Pulmonary artery endothelial cell (primary cell): ENCODE measurements at regions not wholly inside any gene's neighbourhood (a gene's known extent, or its start where the extent isn't known, plus 50 kb on each side); places are given as distances from the start of the nearest gene placed in this dataset.
A peak's percentile ranks its signal among the peaks of the same experiment; 100 is the strongest.

Experiments
- DNase-seq: peaks from one replicate; pipeline ENCODE4 v3.0.0-alpha.2; 2011; ENCODE audit warnings: low read depth, low spot score

DNA sequence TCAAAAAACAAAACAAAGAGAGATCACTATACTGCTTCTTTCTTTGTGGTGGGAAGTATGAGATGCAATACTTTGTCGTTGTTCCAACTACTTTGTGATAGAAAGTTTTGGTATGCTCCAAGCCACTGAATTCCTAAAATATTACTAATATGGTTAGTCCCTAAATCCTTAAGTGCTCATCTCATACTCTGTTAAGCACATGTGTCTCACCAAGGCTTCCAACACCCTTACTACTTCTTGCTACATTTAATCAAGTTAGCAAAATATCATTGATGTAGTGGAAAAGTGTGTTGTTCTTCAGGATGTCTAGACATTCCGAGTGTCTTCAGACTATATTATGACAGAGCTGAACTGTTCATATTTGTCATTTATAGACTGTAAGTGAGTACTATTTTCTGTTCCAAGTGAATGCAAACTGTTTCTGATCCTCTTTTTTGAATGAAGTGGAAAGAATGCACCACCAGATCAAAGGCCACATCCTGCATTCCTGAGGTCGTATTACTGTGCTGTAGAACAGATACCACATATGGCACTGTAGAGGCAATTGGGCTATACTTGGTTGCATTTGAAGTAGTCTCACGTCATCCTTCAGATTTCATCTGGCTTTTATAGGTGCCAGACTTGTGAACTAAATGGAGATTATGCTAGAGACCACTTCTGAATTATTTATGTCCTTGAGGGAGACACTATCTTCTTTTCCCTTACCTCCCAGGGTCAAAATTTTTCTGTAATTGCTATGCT is 298.4 kb upstream of the ZNF521 start:
- no peak for DNase-seq

DNA sequence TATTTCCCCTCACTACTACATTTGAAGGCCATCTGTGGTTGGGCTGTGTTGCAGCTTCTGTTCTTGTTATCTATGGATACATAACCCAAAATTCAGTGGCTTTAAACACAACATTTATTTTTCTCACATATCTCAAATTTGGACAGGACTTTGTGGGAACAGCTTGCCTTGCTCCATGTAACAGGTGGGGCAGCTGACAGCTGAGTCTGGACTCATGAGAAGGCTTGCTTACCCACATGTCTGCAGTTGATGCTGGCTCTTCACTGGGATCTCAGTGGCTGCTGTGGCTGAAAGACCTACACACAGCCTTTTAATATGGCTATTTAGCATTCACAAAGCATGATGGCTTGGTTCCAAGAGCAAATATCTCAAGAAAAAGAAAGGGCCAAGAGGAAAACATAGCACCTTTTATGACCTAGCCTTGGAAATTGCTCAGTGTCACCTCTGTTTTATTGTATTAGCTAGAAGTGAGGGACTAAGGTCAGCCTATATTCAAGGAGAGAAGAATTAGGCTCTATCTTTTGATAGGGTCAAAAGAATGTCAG is 296.8 kb upstream of the ZNF521 start:
- no peak for DNase-seq

DNA sequence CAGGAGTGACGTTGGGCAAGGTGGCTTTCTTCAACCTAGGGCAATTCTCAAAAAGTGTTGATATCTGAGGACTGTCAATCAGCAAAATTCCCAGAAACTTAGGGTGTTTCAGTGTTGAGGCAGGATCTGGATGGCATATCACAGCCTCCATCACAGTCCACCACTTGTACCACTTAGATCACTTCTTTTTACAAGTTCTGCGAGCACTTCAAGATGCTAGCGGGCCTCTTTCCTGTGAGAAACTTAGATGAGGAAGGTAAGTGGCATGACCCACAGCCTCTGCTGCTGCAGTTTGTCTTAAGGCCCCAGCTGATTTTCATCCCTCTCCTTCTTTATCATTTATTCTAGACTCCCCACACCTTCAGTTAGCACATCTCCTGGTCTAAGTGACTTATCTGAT is 295.4 kb upstream of the ZNF521 start:
- DNase-seq = no peak

DNA sequence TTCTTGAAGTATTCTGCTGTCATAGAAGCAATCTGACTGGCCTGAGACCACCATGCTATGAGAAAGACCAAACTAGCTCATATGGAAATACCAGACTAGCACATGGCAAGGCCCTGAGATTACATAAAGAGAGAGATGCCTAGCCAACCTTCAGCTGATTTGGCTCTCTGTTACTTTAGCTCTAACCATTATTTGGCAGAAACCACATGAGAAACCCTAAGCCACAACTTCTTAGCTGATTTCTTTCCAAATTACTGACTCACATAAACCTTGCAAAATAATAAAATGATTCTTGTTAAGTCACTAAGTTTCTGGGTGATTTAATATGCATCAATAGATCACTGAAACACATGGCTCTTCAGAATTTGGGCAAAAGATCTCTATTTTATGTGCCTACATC is 295.0 kb upstream of the ZNF521 start:
- no peak for DNase-seq

DNA sequence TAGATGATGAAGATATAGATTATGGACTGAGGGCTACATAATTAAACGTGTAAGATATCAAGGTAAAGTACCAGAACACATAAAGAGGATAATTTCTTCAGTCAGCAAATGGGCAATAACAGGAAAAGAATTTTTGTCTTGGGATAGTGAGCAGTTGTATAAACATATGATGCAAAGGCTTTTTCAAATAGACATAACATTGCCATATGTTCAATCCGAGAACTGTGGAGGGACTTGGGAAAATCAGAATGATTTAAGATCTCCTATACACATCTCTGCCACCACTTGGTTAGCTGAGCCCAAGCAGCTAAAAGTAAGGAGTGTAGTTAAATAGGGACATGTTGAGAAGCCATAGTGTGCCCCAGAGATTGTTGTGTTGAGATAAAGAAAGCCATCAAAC is 287.6 kb upstream of the ZNF521 start:
- DNase-seq = no peak

DNA sequence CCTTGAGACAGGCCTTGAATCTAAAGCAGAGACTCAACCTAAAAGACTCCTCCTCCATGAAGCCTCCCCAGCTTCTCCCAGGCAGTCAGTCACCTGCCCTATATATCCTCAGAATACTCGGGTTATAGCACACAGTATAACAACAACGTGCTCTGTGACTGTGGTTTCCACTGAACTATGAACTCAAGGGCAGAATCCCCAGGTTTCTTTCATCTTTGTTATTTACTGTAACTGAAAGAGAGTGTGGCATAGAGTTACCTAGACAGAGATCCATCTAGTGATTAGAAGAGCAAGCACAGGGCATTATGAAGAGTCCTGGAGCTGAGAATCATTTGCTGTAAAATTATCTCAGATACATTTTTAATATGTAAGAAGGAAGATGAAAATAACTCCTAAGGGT is 281.6 kb upstream of the ZNF521 start:
- DNase-seq = no peak

DNA sequence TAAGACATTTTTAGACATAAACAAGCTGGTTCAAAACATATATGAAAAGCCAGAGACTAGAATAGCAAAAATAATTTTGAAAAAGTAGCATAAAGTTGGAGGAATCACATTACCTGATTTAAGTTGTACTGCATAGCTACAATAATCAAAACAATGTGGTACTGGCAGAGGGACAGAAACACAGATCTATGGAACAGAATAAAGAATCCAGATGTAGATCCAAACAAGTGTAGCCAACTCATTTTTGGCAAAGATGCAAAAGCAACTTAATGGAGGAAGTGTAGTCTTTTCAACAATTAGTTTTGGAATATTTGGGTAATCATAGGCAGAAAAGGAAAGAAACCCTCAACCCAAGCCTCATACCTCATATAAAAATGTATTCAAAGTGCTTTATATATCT is 278.7 kb upstream of the ZNF521 start:
- DNase-seq = no peak

DNA sequence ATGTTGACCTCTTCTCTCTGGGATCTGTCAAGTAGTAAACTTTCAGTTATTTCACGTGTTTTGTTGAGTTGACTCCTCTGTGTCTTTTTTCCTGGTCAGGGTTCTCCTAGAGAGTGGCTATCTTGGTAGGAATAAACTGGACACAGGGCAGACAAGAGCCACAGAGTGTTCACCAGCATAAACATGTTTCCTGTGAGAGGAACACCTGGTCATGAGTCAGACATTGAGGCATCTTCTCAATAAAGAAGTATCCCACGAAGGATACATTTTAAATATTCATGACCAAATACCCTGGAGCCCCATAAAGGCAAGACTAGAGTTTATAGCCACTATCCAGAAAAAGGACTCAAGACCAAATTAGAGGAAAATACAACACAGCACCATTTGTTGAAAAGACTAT is 269.7 kb upstream of the ZNF521 start:
- DNase-seq = no peak

DNA sequence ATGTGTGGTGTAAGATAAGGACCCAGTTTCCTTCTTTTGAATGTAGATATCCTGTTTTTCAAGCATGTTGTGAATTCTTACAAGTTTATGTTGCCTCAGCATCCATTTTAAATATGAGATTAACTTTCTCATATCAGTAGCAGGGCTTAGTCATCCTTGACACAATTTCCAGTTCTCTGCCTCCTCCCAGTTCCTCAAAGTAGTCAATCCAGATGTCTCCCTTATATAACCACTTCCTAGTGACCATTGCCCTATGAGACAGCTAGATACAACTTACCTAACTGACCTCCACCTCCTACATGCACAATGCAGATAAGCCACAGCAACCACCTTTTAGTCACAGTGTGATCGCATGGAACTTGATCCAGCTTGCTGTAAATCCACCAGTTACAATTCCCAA is 269.2 kb upstream of the ZNF521 start:
- peak; percentile 7 for DNase-seq

DNA sequence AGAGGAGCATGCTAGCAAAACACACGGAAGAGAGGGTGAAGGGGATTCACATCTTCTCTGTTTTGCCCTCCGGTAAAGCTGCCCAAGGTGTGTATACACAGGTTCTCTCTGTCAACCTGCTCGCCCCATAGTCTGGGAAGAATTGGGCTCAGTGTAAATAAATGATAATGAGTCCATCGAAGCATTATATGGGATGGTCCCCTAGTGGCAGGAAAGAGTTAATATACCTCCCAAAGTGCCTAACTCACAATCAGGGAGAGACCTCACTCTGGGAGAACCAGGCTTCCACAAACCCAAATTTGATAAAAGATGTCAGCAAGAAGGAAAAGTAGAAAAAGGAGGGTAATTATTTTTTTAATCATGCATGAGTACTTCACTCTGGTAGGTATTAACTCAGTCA is 262.2 kb upstream of the ZNF521 start:
- DNase-seq = no peak

DNA sequence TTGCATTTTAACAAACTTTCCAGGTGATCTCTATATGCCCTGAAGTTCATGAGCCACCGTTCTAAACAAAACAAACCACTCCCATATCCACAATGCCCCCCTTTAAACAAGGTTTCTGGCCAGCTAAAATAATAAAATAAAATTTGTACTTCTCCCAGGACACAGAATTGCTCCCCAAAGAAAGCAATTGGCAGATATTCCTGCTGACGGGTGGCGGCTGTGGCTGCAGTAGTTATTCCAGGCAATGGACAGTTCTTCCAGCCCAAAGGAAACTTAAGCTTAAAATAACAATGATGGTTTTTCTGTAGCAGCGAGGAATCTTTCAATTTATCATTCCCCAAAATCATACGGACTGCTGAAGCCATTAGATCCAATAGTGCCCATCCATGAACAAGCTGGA is 260.5 kb upstream of the ZNF521 start:
- no peak for DNase-seq

DNA sequence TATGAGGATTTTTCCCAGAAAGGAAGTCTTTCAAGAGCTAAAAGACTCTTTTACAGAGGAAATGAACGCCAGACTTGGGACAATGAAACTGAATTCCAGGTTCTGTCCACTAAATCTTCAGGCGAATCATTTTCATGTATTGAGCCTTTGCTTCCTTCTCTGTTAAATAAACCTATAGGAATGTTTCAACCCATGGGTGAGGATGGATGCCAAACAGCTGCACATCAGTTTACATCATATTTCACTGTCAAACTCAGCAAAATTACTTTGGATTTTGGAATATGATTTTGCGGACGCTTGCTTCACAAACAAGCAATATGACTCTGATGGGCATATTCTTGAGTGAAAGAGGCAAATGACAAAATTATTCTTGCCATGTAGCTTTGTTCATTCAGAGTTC is 256.1 kb upstream of the ZNF521 start:
- DNase-seq = no peak

DNA sequence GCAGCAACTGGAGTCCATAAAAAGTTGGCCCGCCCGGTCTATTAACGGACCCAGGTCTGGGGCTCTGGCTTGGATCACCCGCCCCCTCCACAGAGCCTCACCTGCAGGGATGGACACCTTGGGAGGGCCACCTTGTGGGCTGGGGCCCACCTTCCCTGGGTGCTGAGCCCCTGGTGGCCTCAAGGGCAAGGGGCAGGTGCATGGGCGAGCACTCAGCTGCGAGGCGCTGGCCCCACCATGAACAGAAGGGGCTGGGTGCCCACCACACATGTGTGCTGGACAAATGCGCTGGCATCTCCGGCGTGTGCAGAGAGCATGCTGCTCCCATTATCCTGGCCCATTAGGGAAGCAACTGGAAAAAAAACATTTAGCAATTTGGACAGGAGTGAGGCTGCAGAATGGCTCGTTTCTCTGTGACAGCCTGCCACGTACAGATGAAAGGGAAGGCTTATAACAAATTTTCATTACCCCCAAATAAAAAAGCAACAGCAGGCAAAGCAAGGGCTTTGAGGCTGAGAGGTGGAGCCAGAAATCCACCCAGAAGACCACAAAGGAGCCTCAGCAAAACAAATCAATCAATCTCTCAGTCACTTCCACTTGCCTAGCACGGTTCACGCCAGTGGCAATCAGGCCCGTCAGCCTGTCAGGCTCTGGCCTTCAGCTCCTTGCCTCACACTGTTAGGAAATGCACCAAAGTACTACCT is 253.1 kb upstream of the ZNF521 start:
- no peak for DNase-seq

DNA sequence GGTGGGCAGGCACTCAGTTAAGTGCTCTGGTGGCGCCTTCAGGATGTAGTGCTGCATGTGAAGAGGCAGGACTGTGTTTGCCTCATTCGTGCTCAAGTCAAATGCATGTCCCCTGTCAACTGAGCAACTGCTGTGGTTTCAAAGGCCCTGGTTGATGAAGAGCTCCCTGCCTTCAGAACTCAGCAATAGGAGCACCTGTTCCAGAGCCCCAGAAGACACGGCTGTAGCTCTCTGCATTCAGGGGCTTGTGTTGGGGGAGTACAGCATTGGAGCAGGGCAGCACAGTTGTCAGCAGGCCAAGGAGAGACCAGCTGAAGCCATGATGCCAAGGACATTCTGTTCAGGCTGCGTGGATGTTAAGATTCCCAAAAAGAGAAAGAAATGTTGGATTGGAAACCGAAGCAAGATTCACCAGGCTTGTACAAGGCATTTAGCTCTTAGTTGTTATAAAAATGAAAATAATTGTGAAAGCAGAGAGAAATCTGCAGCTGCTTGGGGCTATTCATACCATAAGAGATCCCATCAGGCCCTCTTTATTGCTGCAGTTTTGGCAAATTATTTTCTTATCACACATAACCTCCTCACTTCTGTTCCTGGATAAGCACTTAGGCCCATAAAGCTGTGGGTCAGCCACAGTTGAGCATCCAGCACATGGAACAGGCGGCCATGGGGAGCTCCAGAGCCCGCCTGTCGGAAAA is 252.4 kb upstream of the ZNF521 start:
- no peak for DNase-seq

DNA sequence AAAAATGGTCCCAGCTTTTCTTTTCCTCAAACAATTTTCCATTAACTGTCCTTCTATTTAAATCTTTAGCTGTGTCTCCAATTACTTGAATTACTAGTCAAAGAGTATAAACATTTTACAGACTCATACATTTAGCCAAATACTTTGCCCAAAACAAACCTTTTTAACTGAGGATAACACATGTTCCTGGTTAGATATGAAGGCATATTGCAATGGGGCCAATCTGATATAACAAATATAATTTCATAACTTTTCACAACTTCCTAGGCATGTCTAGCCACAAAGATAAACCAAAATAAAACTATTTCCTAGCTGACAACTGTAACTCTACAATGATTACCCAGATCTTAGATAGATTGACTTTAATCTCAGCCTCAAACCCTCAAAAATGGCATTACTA is 247.5 kb upstream of the ZNF521 start:
- DNase-seq = no peak

DNA sequence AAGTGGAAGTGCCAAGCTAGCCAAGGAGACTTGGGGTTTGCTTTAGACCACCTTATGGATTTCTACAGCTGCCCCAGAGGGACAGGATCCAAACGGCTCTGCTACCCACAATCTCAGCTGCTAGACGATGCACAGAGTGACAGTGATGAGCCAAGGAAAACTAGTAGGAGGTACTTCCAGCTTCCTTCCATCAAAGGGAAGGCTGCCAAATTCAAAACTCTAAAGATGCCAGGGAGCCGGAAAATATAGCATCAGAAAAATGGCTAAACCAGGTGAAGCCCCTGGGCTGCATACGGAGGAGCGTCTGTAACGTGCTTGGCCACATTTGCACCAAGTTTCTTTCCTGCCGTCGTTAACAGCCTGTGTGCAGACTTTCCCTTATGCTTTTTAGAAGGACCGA is 245.5 kb upstream of the ZNF521 start:
- no peak for DNase-seq

DNA sequence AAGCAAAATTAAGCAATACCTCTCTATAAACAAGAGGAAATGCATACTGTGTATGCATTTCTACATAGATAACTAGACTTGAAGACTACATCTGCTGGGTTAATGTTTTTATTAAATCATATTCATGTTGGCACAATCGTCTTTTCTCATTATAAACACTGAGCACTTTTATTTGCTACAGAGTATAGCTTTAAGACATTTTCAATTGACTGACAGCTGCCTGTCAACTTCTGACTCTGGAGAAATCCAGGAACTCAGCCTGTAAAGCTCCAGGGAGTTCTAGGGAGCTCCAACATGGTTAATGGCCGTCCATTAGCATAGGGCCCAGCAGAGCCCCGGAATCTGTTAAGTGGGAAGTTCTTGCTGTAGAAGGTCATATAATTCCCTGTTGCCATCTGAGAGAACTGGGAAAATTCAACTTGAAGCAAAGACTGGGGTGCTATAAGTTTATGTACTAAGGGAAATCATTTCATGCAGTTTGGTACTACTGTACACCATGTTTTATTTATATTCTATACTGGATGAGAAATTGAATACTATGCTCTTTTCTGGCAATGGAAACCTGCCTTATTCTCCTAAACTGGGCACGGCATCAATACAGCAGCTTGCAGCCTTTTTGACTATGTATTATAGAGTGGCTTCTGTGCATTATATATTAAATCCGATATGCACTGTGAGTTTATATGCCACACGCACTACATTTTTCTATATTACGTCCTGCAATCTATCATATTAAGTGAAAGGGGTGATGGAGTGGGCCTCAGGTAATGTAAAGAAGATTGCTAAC is 243.5 kb upstream of the ZNF521 start:
- no peak for DNase-seq

DNA sequence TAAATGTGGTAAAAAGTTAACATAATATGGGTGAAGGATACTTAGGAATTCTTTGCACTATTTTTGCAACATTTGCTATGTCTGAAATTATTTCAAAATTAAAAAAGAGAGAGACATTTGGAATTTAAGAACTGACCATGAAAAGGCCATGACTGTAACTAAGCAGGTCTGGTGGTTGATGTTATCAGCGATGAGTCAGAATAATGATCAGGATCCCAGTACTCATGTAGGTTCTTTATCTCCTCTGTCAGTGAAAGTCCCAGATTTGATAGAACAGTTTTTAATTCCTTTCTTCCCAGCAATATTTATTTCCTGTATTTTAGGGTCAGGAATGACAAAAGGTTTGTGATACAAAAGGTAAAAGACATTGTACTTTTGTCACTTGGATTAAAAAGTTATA is 242.4 kb upstream of the ZNF521 start:
- DNase-seq = no peak

DNA sequence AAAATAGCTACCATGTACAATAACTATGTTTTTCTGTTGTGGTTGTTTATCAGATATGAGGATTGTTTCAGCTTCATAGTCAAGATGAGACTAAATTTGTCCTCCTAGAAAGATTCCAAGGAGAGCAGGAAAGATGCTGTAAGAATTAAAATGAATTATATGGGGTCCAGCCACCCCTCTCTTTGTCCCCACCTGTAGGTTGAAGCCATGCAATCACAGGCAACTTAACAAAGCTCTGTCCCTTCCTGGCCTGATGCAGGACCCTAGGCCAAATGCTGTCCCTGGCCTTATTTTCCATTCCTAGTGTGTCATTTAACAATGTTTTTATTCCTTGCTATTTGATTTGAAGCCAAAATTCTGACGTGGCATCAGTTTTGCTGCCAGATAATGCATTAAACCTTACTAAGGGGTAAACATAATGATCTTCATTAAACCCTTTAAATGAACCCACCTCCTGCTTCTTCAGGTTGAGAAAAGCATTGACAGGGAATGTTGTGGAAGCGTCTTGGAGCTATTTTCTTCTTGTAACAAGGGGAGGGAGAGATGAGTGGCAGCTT is 240.9 kb upstream of the ZNF521 start:
- DNase-seq = no peak

DNA sequence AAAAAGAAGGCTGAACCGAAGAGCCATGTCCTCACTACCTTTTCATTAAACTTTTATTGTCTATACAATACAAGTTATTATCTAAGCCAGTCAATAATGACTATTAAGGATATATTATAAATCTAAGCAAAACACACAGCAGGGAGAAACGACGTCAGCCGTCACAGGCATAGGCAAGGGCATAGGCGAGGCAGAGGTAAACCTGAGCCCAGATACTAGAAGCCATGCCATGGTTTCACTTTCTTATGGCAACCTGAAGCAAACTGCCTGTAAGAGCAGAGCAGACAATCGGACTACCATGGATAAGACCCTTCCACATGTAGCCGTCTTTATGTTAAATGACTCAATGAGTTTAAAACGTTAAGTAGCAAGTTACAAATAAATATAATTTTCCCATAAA is 238.5 kb upstream of the ZNF521 start:
- no peak for DNase-seq

DNA sequence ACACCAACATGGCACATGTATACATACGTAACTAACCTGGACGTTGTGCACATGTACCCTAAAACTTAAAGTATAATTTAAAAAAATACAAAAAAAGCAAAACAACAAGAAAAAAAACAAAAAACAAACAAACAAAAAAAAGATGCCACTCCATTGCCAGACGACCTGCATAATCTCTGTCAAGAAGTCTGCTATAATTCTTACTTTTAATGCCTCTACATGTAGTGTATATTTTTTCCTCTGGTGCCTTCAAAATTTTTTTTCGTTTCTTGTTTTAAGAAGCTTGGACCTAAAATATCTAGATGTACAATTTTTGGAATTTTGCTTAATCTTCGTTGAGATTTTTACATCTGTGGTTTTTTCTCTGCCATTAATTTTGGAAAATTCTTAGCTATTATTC is 235.6 kb upstream of the ZNF521 start:
- DNase-seq = no peak
